ENCODE measurements at regions not wholly inside any gene's neighbourhood (a gene's known extent, or its start where the extent isn't known, plus 50 kb on each side); places are given as distances from the start of the nearest gene placed in this dataset.

GRCh38 chr2:209311948-209312347 is 111.9 kb upstream of the MAP2 start:
- TF ChIP-seq FOXM1 (IDR thresholded peaks at IDR 0.05; ENCODE audit: borderline replicate concordance) (no peak), FOXA1 (IDR thresholded peaks at IDR 0.05) (no peak), ELF4 (IDR thresholded peaks at IDR 0.05) (no peak), CTBP1 (IDR thresholded peaks at IDR 0.05; ENCODE audit: borderline replicate concordance) (no peak), SUZ12 (IDR thresholded peaks at IDR 0.05) (no peak), ZNF384 (IDR thresholded peaks at IDR 0.05) (no peak), PKNOX1 (IDR thresholded peaks at IDR 0.05) (no peak), BHLHE40 (IDR thresholded peaks at IDR 0.05; ENCODE audit: borderline replicate concordance) (no peak)
